ENCODE measurements at regions not wholly inside any gene's neighbourhood (a gene's known extent, or its start where the extent isn't known, plus 50 kb on each side); places are given as distances from the start of the nearest gene placed in this dataset.

DNA sequence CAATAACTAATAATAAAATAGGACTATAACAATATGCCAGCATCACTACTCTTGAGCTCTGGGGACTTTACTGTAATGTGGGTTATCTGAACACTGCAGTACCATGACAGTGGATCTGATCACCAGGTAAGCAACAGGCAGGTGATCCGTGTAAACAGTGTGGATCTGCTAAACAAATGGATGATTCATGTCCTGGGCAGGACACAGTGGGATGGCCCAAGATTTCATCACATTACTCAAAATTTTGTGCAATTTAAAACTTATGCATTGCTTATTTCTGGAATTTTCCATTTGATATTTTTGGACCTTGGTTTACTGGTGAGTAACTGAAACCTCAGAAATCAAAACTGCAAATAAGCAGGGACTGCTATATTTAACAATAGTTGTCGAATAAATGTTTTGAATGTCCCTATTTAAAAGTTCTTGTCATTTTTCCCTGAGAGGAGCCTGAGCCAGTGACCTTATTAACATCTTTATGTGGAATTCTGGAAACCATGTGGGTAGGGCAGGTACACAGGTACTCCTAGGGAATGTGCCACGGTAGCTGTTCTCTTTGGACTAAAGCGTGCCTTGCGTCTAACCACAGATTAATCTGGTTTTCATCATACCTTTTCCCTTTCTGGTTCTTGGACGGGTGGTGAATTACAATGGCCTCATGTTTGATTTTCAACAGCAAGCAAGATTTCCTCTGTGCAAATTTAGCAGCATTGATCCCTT, 214.5 kb upstream of the SASH1 start:
- Histone ChIP-seq H3K9me3 (ENCODE audit: control insufficient read depth, insufficient read depth, low read depth, low read length) (no peaks in the 10 kb centered on the region), H3K36me3 (ENCODE audit: control insufficient read depth, insufficient read depth, low read length) (no peaks in the 10 kb centered on the region), H3K4me1 (ENCODE audit: control insufficient read depth, insufficient read depth, low read length) (no peaks in the 10 kb centered on the region), H3K27me3 (ENCODE audit: control insufficient read depth, insufficient read depth, low read length) (no peaks in the 10 kb centered on the region), H3K9ac (ENCODE audit: low read length) (no peak overlapping the region), H3K27ac (ENCODE audit: low read depth, low read length) (no peak overlapping the region), H3K4me3 (ENCODE audit: low read depth, low read length) (no peak overlapping the region)

GRCh38 chr6:148134592-148134991, 208.0 kb upstream of the SASH1 start:
- Histone ChIP-seq H3K36me3 (ENCODE audit: control insufficient read depth, insufficient read depth, low read length) (no peaks in the 10 kb centered on the region), H3K4me1 (ENCODE audit: control insufficient read depth, insufficient read depth, low read length) (no peaks in the 10 kb centered on the region), H3K27me3 (ENCODE audit: control insufficient read depth, insufficient read depth, low read length) (no peaks in the 10 kb centered on the region), H3K9ac (ENCODE audit: low read length) (no peak overlapping the region), H3K9me3 (ENCODE audit: control insufficient read depth, insufficient read depth, low read depth, low read length) (peaks cover 8% of the 10 kb centered on the region; the same call in 1 of the 2 replicates), H3K27ac (ENCODE audit: low read depth, low read length) (no peak overlapping the region), H3K4me3 (ENCODE audit: low read depth, low read length) (no peak overlapping the region)

- Histone ChIP-seq H3K9me3 (ENCODE audit: control insufficient read depth, insufficient read depth, low read depth, low read length) (peaks cover 8% of the 10 kb centered on the region; the same call in 1 of the 2 replicates), H3K4me3 (ENCODE audit: low read depth, low read length) (no peak overlapping the region), H3K27ac (ENCODE audit: low read depth, low read length) (no peak overlapping the region), H3K4me1 (ENCODE audit: control insufficient read depth, insufficient read depth, low read length) (no peaks in the 10 kb centered on the region), H3K27me3 (ENCODE audit: control insufficient read depth, insufficient read depth, low read length) (no peaks in the 10 kb centered on the region), H3K9ac (ENCODE audit: low read length) (no peak overlapping the region), H3K36me3 (ENCODE audit: control insufficient read depth, insufficient read depth, low read length) (no peaks in the 10 kb centered on the region)
Measured at GRCh38 chr6:148136586-148136985, 206.1 kb upstream of the SASH1 start.

GRCh38 chr6:148137652-148138051, 205.0 kb upstream of the SASH1 start:
- Histone ChIP-seq H3K27me3 (ENCODE audit: control insufficient read depth, insufficient read depth, low read length) (no peaks in the 10 kb centered on the region), H3K9me3 (ENCODE audit: control insufficient read depth, insufficient read depth, low read depth, low read length) (peaks cover 8% of the 10 kb centered on the region; the same call in 1 of the 2 replicates), H3K36me3 (ENCODE audit: control insufficient read depth, insufficient read depth, low read length) (no peaks in the 10 kb centered on the region), H3K4me1 (ENCODE audit: control insufficient read depth, insufficient read depth, low read length) (no peaks in the 10 kb centered on the region), H3K27ac (ENCODE audit: low read depth, low read length) (no peak overlapping the region), H3K9ac (ENCODE audit: low read length) (no peak overlapping the region), H3K4me3 (ENCODE audit: low read depth, low read length) (no peak overlapping the region)

- H3K27ac ChIP-seq (ENCODE audit: low read depth, low read length): no peak overlapping the region
- H3K36me3 ChIP-seq (ENCODE audit: control insufficient read depth, insufficient read depth, low read length): no peaks in the 10 kb centered on the region
- H3K4me3 ChIP-seq (ENCODE audit: low read depth, low read length): no peak overlapping the region
- H3K27me3 ChIP-seq (ENCODE audit: control insufficient read depth, insufficient read depth, low read length): no peaks in the 10 kb centered on the region
- no peaks in the 10 kb centered on the region for H3K4me1 ChIP-seq (ENCODE audit: control insufficient read depth, insufficient read depth, low read length)
- H3K9me3 ChIP-seq (ENCODE audit: control insufficient read depth, insufficient read depth, low read depth, low read length): peaks cover 8% of the 10 kb centered on the region; the same call in 1 of the 2 replicates
- H3K9ac ChIP-seq (ENCODE audit: low read length): no peak overlapping the region
Measured at GRCh38 chr6:148138573-148138972, 204.1 kb upstream of the SASH1 start.

- Histone ChIP-seq H3K27ac (ENCODE audit: low read depth, low read length) (no peak overlapping the region), H3K4me3 (ENCODE audit: low read depth, low read length) (no peak overlapping the region), H3K27me3 (ENCODE audit: control insufficient read depth, insufficient read depth, low read length) (no peaks in the 10 kb centered on the region), H3K9ac (ENCODE audit: low read length) (no peak overlapping the region), H3K9me3 (ENCODE audit: control insufficient read depth, insufficient read depth, low read depth, low read length) (peaks cover 8% of the 10 kb centered on the region; the same call in 1 of the 2 replicates), H3K36me3 (ENCODE audit: control insufficient read depth, insufficient read depth, low read length) (no peaks in the 10 kb centered on the region), H3K4me1 (ENCODE audit: control insufficient read depth, insufficient read depth, low read length) (no peaks in the 10 kb centered on the region)
Measured at GRCh38 chr6:148140772-148141557, 201.7 kb upstream of the SASH1 start.

GRCh38 chr6:148142821-148143220, 199.8 kb upstream of the SASH1 start:
- no peak overlapping the region for H3K27ac ChIP-seq (ENCODE audit: low read depth, low read length)
- H3K9ac ChIP-seq (ENCODE audit: low read length): no peak overlapping the region
- H3K27me3 ChIP-seq (ENCODE audit: control insufficient read depth, insufficient read depth, low read length): no peaks in the 10 kb centered on the region
- H3K4me1 ChIP-seq (ENCODE audit: control insufficient read depth, insufficient read depth, low read length): no peaks in the 10 kb centered on the region
- no peaks in the 10 kb centered on the region for H3K36me3 ChIP-seq (ENCODE audit: control insufficient read depth, insufficient read depth, low read length)
- H3K9me3 ChIP-seq (ENCODE audit: control insufficient read depth, insufficient read depth, low read depth, low read length): peaks cover 4% of the 10 kb centered on the region; the same call in 1 of the 2 replicates
- H3K4me3 ChIP-seq (ENCODE audit: low read depth, low read length): no peak overlapping the region

GRCh38 chr6:148143771-148144170, 198.9 kb upstream of the SASH1 start:
- H3K27me3 ChIP-seq (ENCODE audit: control insufficient read depth, insufficient read depth, low read length): no peaks in the 10 kb centered on the region
- no peaks in the 10 kb centered on the region for H3K36me3 ChIP-seq (ENCODE audit: control insufficient read depth, insufficient read depth, low read length)
- no peak overlapping the region for H3K4me3 ChIP-seq (ENCODE audit: low read depth, low read length)
- no peak overlapping the region for H3K27ac ChIP-seq (ENCODE audit: low read depth, low read length)
- H3K9ac ChIP-seq (ENCODE audit: low read length): no peak overlapping the region
- no peaks in the 10 kb centered on the region for H3K9me3 ChIP-seq (ENCODE audit: control insufficient read depth, insufficient read depth, low read depth, low read length)
- H3K4me1 ChIP-seq (ENCODE audit: control insufficient read depth, insufficient read depth, low read length): no peaks in the 10 kb centered on the region

DNA sequence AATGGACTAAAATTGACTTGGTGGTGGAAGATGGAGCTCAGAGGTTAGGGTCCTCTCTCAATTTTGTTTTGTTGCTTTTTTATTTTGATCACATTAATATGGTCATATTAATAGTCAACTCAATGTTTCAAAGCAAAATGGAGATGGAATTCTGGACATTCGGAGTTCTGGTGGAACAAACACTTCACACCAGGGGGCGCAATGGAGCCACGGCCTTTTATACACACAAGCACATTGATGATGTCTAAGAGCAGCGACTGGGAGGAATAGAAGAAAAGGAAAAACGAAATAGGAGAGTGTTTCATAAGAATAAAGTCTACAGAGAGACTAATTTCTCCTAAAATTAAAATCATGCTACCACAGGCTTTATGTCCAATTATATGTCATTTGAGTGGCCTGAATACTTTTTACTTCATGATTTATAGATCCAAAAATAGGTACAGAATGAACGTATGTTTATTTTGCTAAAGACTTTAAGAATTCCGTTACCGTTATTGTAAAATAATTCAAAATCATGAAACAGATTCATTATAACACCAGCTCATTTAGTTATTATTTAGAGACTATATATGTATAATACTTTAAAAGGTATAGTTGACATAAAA, 197.6 kb upstream of the SASH1 start:
- Histone ChIP-seq H3K36me3 (ENCODE audit: control insufficient read depth, insufficient read depth, low read length) (no peaks in the 10 kb centered on the region), H3K27ac (ENCODE audit: low read depth, low read length) (no peak overlapping the region), H3K4me3 (ENCODE audit: low read depth, low read length) (no peak overlapping the region), H3K4me1 (ENCODE audit: control insufficient read depth, insufficient read depth, low read length) (no peaks in the 10 kb centered on the region), H3K9me3 (ENCODE audit: control insufficient read depth, insufficient read depth, low read depth, low read length) (no peaks in the 10 kb centered on the region), H3K27me3 (ENCODE audit: control insufficient read depth, insufficient read depth, low read length) (no peaks in the 10 kb centered on the region), H3K9ac (ENCODE audit: low read length) (no peak overlapping the region)

- Histone ChIP-seq H3K27ac (ENCODE audit: low read depth, low read length) (no peak overlapping the region), H3K9me3 (ENCODE audit: control insufficient read depth, insufficient read depth, low read depth, low read length) (no peaks in the 10 kb centered on the region), H3K4me3 (ENCODE audit: low read depth, low read length) (no peak overlapping the region), H3K27me3 (ENCODE audit: control insufficient read depth, insufficient read depth, low read length) (no peaks in the 10 kb centered on the region), H3K4me1 (ENCODE audit: control insufficient read depth, insufficient read depth, low read length) (no peaks in the 10 kb centered on the region), H3K9ac (ENCODE audit: low read length) (no peak overlapping the region), H3K36me3 (ENCODE audit: control insufficient read depth, insufficient read depth, low read length) (no peaks in the 10 kb centered on the region)
Measured at GRCh38 chr6:148146717-148147462, 195.7 kb upstream of the SASH1 start.
